HCT116 (cell line): ENCODE measurements at regions not wholly inside any gene's neighbourhood (a gene's known extent, or its start where the extent isn't known, plus 50 kb on each side); places are given as distances from the start of the nearest gene placed in this dataset.

ENCODE experiments used
- CEBPB ChIP-seq: IDR thresholded peaks from 2 replicates; pipeline ENCODE4 v1.6.1; 2012; ENCODE audit warnings: low read depth
- EZH2 ChIP-seq: fragments of 200-600 bp; sonication (generic); IDR thresholded peaks from 2 replicates; pipeline ENCODE4 v1.6.1; 2017; ENCODE audit warnings: antibody characterized with exemption, mixed run types
- EZH2phosphoT487 ChIP-seq: fragments of 200-600 bp; IDR thresholded peaks from 2 replicates; pipeline ENCODE4 v1.6.1; 2018; ENCODE audit warnings: antibody characterized with exemption, borderline replicate concordance
- POLR2A ChIP-seq: IDR thresholded peaks from 2 replicates; pipeline ENCODE4 v1.7.0; 2011; ENCODE audit warnings: borderline replicate concordance; ENCODE audit not compliant: insufficient read depth, insufficient read length; ENCODE audit errors: extremely low read depth
- POLR2AphosphoS5 ChIP-seq: IDR thresholded peaks from 2 replicates; pipeline ENCODE4 v1.6.1; 2011; ENCODE audit warnings: mild to moderate bottlenecking, low read depth, low read length, moderate library complexity
- RAD21 ChIP-seq: IDR thresholded peaks from 2 replicates; pipeline ENCODE4 v1.6.1; 2012; ENCODE audit warnings: low read depth, mild to moderate bottlenecking
- SIN3A ChIP-seq: IDR thresholded peaks from 2 replicates; pipeline ENCODE4 v1.6.1; 2012; ENCODE audit warnings: low read depth
- ZNF274 ChIP-seq: fragments of 200-500 bp; sonication (Bioruptor generic); IDR thresholded peaks from 2 replicates; pipeline ENCODE4 v1.6.1; 2014; ENCODE audit warnings: mild to moderate bottlenecking, low read depth, low read length, inconsistent platforms
- TF ChIP-seq, protein P1 (sequence below), 3 experiments: fragments of 200-600 bp in 1 of 3; sonication (generic) in 1 of 3; IDR thresholded peaks in 2 of 3; conservative IDR thresholded peaks in 1 of 3; 2 replicates each; pipeline ENCODE4 v1.5.1; 2012 to 2017; ENCODE audit warnings: low read depth in 2 of 3, low read length in 2 of 3, antibody characterized with exemption in 1 of 3, borderline replicate concordance in 1 of 3, control low read depth in 1 of 3, mild to moderate bottlenecking in 1 of 3, mixed read lengths in 1 of 3, mixed run types in 1 of 3, moderate library complexity in 1 of 3; ENCODE audit not compliant: insufficient read depth in 1 of 3
- TF ChIP-seq, protein P2 (sequence below): IDR thresholded peaks from 2 replicates; pipeline ENCODE4 v1.6.1; 2011; ENCODE audit warnings: mild to moderate bottlenecking, low read length, moderate library complexity; ENCODE audit not compliant: insufficient replicate concordance; ENCODE audit errors: extremely low read depth
- TF ChIP-seq, protein P3 (sequence below): IDR thresholded peaks from 2 replicates; pipeline ENCODE4 v1.6.1; 2012
- TF ChIP-seq, protein P4 (sequence below): IDR thresholded peaks from 2 replicates; pipeline ENCODE4 v1.6.1; 2012; ENCODE audit warnings: low read depth
- TF ChIP-seq, protein P5 (sequence below): IDR thresholded peaks from 2 replicates; pipeline ENCODE4 v1.6.1; 2012

DNA sequence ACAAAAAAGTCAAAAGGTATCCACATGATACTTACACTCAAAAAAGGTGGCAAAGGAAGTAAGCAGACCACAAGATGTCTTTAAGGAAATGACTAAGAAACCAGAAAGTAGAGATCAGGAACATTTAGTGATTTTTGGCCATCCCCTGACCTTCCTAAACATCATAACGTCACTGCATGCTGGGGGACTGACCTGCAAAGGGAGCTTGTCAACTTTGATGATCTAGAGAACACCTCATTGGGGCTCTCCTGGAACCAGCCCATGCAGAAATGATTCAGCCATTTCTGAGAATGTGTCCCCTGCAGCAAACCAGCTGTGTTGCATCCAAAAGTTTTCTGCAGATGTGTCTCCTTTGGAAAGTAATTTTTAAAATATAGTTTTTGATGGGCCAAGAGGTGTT, 152.2 kb upstream of the RASSF8 start:
- TF ChIP-seq SIN3A (no peak), POLR2A (no peak), RAD21 (no peak), EZH2phosphoT487 (no peak), EZH2 (no peak), POLR2AphosphoS5 (no peak), ZNF274 (no peak), CEBPB (no peak)
- TF ChIP-seq, protein P1, sequence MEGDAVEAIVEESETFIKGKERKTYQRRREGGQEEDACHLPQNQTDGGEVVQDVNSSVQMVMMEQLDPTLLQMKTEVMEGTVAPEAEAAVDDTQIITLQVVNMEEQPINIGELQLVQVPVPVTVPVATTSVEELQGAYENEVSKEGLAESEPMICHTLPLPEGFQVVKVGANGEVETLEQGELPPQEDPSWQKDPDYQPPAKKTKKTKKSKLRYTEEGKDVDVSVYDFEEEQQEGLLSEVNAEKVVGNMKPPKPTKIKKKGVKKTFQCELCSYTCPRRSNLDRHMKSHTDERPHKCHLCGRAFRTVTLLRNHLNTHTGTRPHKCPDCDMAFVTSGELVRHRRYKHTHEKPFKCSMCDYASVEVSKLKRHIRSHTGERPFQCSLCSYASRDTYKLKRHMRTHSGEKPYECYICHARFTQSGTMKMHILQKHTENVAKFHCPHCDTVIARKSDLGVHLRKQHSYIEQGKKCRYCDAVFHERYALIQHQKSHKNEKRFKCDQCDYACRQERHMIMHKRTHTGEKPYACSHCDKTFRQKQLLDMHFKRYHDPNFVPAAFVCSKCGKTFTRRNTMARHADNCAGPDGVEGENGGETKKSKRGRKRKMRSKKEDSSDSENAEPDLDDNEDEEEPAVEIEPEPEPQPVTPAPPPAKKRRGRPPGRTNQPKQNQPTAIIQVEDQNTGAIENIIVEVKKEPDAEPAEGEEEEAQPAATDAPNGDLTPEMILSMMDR (IDR thresholded peaks at IDR 0.05 in 2 of 3, conservative IDR thresholded peaks at IDR 0.05 in 1 of 3; ENCODE audit: borderline replicate concordance in 1 of 3, insufficient read depth in 1 of 3, low read depth in 2 of 3, low read length in 2 of 3): no peak
- TF ChIP-seq, protein P2, sequence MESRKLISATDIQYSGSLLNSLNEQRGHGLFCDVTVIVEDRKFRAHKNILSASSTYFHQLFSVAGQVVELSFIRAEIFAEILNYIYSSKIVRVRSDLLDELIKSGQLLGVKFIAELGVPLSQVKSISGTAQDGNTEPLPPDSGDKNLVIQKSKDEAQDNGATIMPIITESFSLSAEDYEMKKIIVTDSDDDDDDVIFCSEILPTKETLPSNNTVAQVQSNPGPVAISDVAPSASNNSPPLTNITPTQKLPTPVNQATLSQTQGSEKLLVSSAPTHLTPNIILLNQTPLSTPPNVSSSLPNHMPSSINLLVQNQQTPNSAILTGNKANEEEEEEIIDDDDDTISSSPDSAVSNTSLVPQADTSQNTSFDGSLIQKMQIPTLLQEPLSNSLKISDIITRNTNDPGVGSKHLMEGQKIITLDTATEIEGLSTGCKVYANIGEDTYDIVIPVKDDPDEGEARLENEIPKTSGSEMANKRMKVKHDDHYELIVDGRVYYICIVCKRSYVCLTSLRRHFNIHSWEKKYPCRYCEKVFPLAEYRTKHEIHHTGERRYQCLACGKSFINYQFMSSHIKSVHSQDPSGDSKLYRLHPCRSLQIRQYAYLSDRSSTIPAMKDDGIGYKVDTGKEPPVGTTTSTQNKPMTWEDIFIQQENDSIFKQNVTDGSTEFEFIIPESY: no peak
- TF ChIP-seq, protein P3, sequence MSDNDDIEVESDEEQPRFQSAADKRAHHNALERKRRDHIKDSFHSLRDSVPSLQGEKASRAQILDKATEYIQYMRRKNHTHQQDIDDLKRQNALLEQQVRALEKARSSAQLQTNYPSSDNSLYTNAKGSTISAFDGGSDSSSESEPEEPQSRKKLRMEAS: no peak
- TF ChIP-seq, protein P4, sequence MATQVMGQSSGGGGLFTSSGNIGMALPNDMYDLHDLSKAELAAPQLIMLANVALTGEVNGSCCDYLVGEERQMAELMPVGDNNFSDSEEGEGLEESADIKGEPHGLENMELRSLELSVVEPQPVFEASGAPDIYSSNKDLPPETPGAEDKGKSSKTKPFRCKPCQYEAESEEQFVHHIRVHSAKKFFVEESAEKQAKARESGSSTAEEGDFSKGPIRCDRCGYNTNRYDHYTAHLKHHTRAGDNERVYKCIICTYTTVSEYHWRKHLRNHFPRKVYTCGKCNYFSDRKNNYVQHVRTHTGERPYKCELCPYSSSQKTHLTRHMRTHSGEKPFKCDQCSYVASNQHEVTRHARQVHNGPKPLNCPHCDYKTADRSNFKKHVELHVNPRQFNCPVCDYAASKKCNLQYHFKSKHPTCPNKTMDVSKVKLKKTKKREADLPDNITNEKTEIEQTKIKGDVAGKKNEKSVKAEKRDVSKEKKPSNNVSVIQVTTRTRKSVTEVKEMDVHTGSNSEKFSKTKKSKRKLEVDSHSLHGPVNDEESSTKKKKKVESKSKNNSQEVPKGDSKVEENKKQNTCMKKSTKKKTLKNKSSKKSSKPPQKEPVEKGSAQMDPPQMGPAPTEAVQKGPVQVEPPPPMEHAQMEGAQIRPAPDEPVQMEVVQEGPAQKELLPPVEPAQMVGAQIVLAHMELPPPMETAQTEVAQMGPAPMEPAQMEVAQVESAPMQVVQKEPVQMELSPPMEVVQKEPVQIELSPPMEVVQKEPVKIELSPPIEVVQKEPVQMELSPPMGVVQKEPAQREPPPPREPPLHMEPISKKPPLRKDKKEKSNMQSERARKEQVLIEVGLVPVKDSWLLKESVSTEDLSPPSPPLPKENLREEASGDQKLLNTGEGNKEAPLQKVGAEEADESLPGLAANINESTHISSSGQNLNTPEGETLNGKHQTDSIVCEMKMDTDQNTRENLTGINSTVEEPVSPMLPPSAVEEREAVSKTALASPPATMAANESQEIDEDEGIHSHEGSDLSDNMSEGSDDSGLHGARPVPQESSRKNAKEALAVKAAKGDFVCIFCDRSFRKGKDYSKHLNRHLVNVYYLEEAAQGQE: no peak
- TF ChIP-seq, protein P5, sequence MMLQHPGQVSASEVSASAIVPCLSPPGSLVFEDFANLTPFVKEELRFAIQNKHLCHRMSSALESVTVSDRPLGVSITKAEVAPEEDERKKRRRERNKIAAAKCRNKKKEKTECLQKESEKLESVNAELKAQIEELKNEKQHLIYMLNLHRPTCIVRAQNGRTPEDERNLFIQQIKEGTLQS: no peak
